ENCODE measurements at regions not wholly inside any gene's neighbourhood (a gene's known extent, or its start where the extent isn't known, plus 50 kb on each side); places are given as distances from the start of the nearest gene placed in this dataset.

DNA sequence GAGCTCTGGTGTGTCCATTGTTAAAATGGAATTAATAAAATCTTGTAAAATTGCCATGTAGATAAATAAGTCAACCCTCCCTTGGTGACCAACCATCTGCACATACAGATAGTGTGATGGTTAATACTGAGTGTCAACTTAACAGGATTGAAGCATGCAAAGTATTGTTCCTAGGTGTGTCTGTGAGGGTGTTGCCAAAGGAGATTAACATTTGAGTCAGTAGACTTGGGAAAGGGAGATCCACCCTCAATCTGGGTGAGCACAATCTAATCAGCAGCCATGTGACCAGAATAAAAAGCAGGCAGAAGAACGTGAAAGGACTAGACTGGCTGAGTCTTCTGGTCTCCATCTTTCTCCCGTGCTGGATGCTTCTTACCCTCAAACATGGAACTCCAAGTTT is 174.8 kb downstream of the LTN1 start:
- TF ChIP-seq FOXM1 (IDR thresholded peaks at IDR 0.05; ENCODE audit: borderline replicate concordance, low read depth): no peak
- TF ChIP-seq, protein P1, sequence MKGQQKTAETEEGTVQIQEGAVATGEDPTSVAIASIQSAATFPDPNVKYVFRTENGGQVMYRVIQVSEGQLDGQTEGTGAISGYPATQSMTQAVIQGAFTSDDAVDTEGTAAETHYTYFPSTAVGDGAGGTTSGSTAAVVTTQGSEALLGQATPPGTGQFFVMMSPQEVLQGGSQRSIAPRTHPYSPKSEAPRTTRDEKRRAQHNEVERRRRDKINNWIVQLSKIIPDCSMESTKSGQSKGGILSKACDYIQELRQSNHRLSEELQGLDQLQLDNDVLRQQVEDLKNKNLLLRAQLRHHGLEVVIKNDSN (IDR thresholded peaks at IDR 0.05): no peak
- TF ChIP-seq CEBPB (IDR thresholded peaks at IDR 0.05): no peak
- TF ChIP-seq CREB1 (IDR thresholded peaks at IDR 0.05; ENCODE audit: low read depth): no peak
- TF ChIP-seq NFIC (IDR thresholded peaks at IDR 0.05): no peak
- TF ChIP-seq, protein P2, sequence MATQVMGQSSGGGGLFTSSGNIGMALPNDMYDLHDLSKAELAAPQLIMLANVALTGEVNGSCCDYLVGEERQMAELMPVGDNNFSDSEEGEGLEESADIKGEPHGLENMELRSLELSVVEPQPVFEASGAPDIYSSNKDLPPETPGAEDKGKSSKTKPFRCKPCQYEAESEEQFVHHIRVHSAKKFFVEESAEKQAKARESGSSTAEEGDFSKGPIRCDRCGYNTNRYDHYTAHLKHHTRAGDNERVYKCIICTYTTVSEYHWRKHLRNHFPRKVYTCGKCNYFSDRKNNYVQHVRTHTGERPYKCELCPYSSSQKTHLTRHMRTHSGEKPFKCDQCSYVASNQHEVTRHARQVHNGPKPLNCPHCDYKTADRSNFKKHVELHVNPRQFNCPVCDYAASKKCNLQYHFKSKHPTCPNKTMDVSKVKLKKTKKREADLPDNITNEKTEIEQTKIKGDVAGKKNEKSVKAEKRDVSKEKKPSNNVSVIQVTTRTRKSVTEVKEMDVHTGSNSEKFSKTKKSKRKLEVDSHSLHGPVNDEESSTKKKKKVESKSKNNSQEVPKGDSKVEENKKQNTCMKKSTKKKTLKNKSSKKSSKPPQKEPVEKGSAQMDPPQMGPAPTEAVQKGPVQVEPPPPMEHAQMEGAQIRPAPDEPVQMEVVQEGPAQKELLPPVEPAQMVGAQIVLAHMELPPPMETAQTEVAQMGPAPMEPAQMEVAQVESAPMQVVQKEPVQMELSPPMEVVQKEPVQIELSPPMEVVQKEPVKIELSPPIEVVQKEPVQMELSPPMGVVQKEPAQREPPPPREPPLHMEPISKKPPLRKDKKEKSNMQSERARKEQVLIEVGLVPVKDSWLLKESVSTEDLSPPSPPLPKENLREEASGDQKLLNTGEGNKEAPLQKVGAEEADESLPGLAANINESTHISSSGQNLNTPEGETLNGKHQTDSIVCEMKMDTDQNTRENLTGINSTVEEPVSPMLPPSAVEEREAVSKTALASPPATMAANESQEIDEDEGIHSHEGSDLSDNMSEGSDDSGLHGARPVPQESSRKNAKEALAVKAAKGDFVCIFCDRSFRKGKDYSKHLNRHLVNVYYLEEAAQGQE (IDR thresholded peaks at IDR 0.05; ENCODE audit: low read depth): no peak
- no peak for TF ChIP-seq RAD21 (IDR thresholded peaks at IDR 0.05; ENCODE audit: low read depth)
- TF ChIP-seq EGR1 (IDR thresholded peaks at IDR 0.05): no peak
- TF ChIP-seq TAF1 (IDR thresholded peaks at IDR 0.05; ENCODE audit: low read depth): no peak
- TF ChIP-seq YY1 (IDR thresholded peaks at IDR 0.05; ENCODE audit: low read depth): no peak
- no peak for TF ChIP-seq EP300 (IDR thresholded peaks at IDR 0.05; ENCODE audit: borderline replicate concordance)
- TF ChIP-seq ZBTB7A (IDR thresholded peaks at IDR 0.05; ENCODE audit: low read depth): no peak
- no peak for TF ChIP-seq TEAD4 (IDR thresholded peaks at IDR 0.05)
- no peak for TF ChIP-seq TCF12 (IDR thresholded peaks at IDR 0.05; ENCODE audit: low read depth)
- TF ChIP-seq, protein P3, sequence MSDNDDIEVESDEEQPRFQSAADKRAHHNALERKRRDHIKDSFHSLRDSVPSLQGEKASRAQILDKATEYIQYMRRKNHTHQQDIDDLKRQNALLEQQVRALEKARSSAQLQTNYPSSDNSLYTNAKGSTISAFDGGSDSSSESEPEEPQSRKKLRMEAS (IDR thresholded peaks at IDR 0.05): no peak

DNA sequence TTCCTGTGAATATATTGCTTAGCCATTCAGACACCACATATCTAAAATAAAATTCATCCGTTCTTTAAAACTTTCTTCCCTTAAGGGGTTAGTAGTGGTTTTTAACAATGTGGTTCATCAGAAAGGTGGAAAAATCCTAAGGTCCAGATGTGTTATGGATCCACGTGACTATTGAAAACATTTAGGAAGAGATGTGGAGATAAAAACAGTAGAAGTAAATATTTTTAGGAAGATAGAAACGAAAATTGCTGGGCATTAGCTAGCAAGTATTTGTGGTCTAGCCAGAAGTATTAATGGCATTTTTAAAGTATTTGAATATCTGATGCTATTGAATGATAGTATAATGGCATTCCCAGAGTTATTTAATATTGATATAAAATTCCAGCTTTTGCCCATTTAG is 180.8 kb downstream of the LTN1 start:
- TF ChIP-seq EP300 (IDR thresholded peaks at IDR 0.05; ENCODE audit: borderline replicate concordance) (no peak), TAF1 (IDR thresholded peaks at IDR 0.05; ENCODE audit: low read depth) (no peak), NFIC (IDR thresholded peaks at IDR 0.05) (no peak), EGR1 (IDR thresholded peaks at IDR 0.05) (no peak), ZBTB7A (IDR thresholded peaks at IDR 0.05; ENCODE audit: low read depth) (no peak), TEAD4 (IDR thresholded peaks at IDR 0.05) (no peak), RAD21 (IDR thresholded peaks at IDR 0.05; ENCODE audit: low read depth) (no peak), CREB1 (IDR thresholded peaks at IDR 0.05; ENCODE audit: low read depth) (no peak), CEBPB (IDR thresholded peaks at IDR 0.05) (no peak), TCF12 (IDR thresholded peaks at IDR 0.05; ENCODE audit: low read depth) (no peak), YY1 (IDR thresholded peaks at IDR 0.05; ENCODE audit: low read depth) (no peak), FOXM1 (IDR thresholded peaks at IDR 0.05; ENCODE audit: borderline replicate concordance, low read depth) (no peak)
- TF ChIP-seq, protein P2 (IDR thresholded peaks at IDR 0.05; ENCODE audit: low read depth): no peak
- TF ChIP-seq, protein P3 (IDR thresholded peaks at IDR 0.05): no peak
- TF ChIP-seq, protein P1 (IDR thresholded peaks at IDR 0.05): no peak

DNA sequence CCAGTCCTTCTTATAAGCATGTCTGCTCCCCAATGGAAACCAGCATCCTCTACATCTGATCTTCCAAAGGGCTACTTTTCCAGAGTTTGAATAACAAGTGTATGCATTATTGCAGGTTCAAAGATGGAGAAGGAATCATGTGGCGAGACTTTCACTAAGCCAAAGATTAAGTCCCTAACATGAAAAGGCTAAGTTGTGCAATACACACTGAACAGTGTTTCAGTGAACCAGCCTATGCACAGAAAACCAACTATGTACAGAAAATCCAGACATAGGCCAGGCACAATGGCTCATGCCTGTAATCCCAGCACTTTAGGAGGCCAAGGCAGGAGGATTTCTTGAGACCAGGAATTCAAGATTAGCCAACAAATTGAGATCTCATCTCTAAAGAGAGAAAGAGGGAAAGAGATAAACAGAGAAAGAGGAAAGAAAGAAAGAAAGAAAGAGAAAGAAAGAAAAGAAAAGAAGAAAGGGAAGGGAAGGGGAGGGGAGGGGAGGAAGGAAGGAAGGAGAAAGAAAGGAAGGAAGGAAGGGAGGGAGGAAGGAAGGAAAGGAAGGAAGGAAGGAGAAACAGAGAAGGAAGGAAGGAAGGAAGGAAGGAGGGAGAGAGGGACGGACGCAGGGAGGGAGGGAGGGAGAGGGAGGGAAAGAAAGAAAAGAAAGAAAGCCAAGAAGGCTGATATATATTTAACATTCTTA is 181.7 kb downstream of the LTN1 start:
- TF ChIP-seq RAD21 (IDR thresholded peaks at IDR 0.05; ENCODE audit: low read depth): no peak
- TF ChIP-seq FOXM1 (IDR thresholded peaks at IDR 0.05; ENCODE audit: borderline replicate concordance, low read depth): no peak
- no peak for TF ChIP-seq CREB1 (IDR thresholded peaks at IDR 0.05; ENCODE audit: low read depth)
- no peak for TF ChIP-seq YY1 (IDR thresholded peaks at IDR 0.05; ENCODE audit: low read depth)
- TF ChIP-seq TEAD4 (IDR thresholded peaks at IDR 0.05): no peak
- TF ChIP-seq EGR1 (IDR thresholded peaks at IDR 0.05): no peak
- TF ChIP-seq ZBTB7A (IDR thresholded peaks at IDR 0.05; ENCODE audit: low read depth): no peak

DNA sequence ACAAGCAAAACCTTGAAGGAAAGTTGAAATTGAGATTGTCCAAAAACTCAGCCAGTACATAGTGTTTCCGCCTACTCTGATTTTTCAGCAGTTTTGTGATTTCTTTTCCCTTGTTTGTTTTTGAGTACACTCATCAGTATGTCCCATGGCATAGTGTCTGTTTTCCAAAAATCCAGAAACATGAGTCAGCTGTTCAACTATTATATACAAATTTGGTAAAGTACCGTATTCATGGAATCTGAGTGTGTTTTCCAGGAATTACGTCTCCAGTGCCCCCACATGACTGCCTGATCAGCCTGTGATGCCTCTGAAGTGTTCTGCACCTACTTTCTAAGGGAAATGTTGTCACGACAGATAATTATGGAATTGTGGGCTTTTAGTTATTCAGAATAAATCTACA is 186.8 kb downstream of the LTN1 start:
- TF ChIP-seq NFIC (IDR thresholded peaks at IDR 0.05) (no peak), FOXM1 (IDR thresholded peaks at IDR 0.05; ENCODE audit: borderline replicate concordance, low read depth) (no peak), ZBTB7A (IDR thresholded peaks at IDR 0.05; ENCODE audit: low read depth) (no peak), CEBPB (IDR thresholded peaks at IDR 0.05) (no peak), TCF12 (IDR thresholded peaks at IDR 0.05; ENCODE audit: low read depth) (no peak), EGR1 (IDR thresholded peaks at IDR 0.05) (no peak), YY1 (IDR thresholded peaks at IDR 0.05; ENCODE audit: low read depth) (no peak), TAF1 (IDR thresholded peaks at IDR 0.05; ENCODE audit: low read depth) (no peak), CREB1 (IDR thresholded peaks at IDR 0.05; ENCODE audit: low read depth) (no peak), TEAD4 (IDR thresholded peaks at IDR 0.05) (no peak), RAD21 (IDR thresholded peaks at IDR 0.05; ENCODE audit: low read depth) (no peak)
- TF ChIP-seq, protein P1 (IDR thresholded peaks at IDR 0.05): no peak
- TF ChIP-seq, protein P3 (IDR thresholded peaks at IDR 0.05): no peak

Measured in Ishikawa (cell line).